ENCODE measurements at regions not wholly inside any gene's neighbourhood (a gene's known extent, or its start where the extent isn't known, plus 50 kb on each side); places are given as distances from the start of the nearest gene placed in this dataset.

GRCh38 chr7:50962962-50963374 is 180.3 kb upstream of the GRB10 start:
- DNase-seq (ENCODE audit: low read depth, low spot score) = peak; percentile 94

GRCh38 chr7:50962281-50962883 is 179.7 kb upstream of the GRB10 start:
- DNase-seq (ENCODE audit: low read depth, low spot score) = no peak

- DNase-seq (ENCODE audit: low read depth, low spot score) = no peak
Observed at GRCh38 chr7:50960621-50961310, 178.1 kb upstream of the GRB10 start.

GRCh38 chr7:50959991-50960390 is 177.3 kb upstream of the GRB10 start:
- no peak for DNase-seq (ENCODE audit: low read depth, low spot score)

GRCh38 chr7:50959560-50959959 is 176.9 kb upstream of the GRB10 start:
- DNase-seq (ENCODE audit: low read depth, low spot score) = no peak

- no peak for DNase-seq (ENCODE audit: low read depth, low spot score)
Observed at GRCh38 chr7:50957855-50958254, 175.2 kb upstream of the GRB10 start.

- DNase-seq (ENCODE audit: low read depth, low spot score) = no peak
Observed at GRCh38 chr7:50957431-50957830, 174.7 kb upstream of the GRB10 start.

- no peak for DNase-seq (ENCODE audit: low read depth, low spot score)
Observed at GRCh38 chr7:50956522-50957155, 173.9 kb upstream of the GRB10 start.

GRCh38 chr7:50954716-50955115 is 172.0 kb upstream of the GRB10 start:
- no peak for DNase-seq (ENCODE audit: low read depth, low spot score)

- DNase-seq (ENCODE audit: low read depth, low spot score) = no peak
Observed at GRCh38 chr7:50954245-50954644, 171.5 kb upstream of the GRB10 start.

GRCh38 chr7:50953820-50954219 is 171.1 kb upstream of the GRB10 start:
- peak; percentile 61 for DNase-seq (ENCODE audit: low read depth, low spot score)

GRCh38 chr7:50953303-50953702 is 170.6 kb upstream of the GRB10 start:
- no peak for DNase-seq (ENCODE audit: low read depth, low spot score)

GRCh38 chr7:50952544-50952943 is 169.8 kb upstream of the GRB10 start:
- no peak for DNase-seq (ENCODE audit: low read depth, low spot score)

GRCh38 chr7:50952120-50952519 is 169.4 kb upstream of the GRB10 start:
- DNase-seq (ENCODE audit: low read depth, low spot score) = no peak

- DNase-seq (ENCODE audit: low read depth, low spot score) = no peak
Observed at GRCh38 chr7:50943482-50943881, 160.8 kb upstream of the GRB10 start.

- DNase-seq (ENCODE audit: low read depth, low spot score) = no peak
Observed at GRCh38 chr7:50941525-50941924, 158.8 kb upstream of the GRB10 start.

- DNase-seq (ENCODE audit: low read depth, low spot score) = peak; percentile 65
Observed at GRCh38 chr7:50940621-50941020, 157.9 kb upstream of the GRB10 start.

GRCh38 chr7:50939021-50939420 is 156.3 kb upstream of the GRB10 start:
- DNase-seq (ENCODE audit: low read depth, low spot score) = peak; percentile 63

GRCh38 chr7:50937727-50938126 is 155.0 kb upstream of the GRB10 start:
- DNase-seq (ENCODE audit: low read depth, low spot score) = no peak

- no peak for DNase-seq (ENCODE audit: low read depth, low spot score)
Observed at GRCh38 chr7:50926049-50926448, 143.4 kb upstream of the GRB10 start.

GRCh38 chr7:50923476-50923875 is 140.8 kb upstream of the GRB10 start:
- DNase-seq (ENCODE audit: low read depth, low spot score) = no peak

- DNase-seq (ENCODE audit: low read depth, low spot score) = no peak
Observed at GRCh38 chr7:50921114-50921813, 138.6 kb upstream of the GRB10 start.
